Nephron (organoid): ENCODE measurements at regions not wholly inside any gene's neighbourhood (a gene's known extent, or its start where the extent isn't known, plus 50 kb on each side); places are given as distances from the start of the nearest gene placed in this dataset.

Experiments used
- H3K27ac Mint-ChIP-seq, 3 experiments: 2 replicates each; pipeline ENCODE4 v1.8.0; 2020; ENCODE audit warnings: mixed read lengths in 3 of 3, mild to moderate bottlenecking in 2 of 3, moderate library complexity in 1 of 3
- H3K27me3 Mint-ChIP-seq: 2 replicates; pipeline ENCODE4 v1.8.0; 2021; ENCODE audit warnings: low read depth, mild to moderate bottlenecking, moderate library complexity, mixed read lengths
- H3K36me3 Mint-ChIP-seq: 2 replicates; pipeline ENCODE4 v1.8.0; 2020; ENCODE audit warnings: low read depth, mixed read lengths
- H3K4me1 Mint-ChIP-seq: 2 replicates; pipeline ENCODE4 v1.8.0; 2020; ENCODE audit warnings: mixed read lengths
- H3K4me3 Mint-ChIP-seq, 3 experiments: 2 replicates each; pipeline ENCODE4 v1.8.0; 2020; ENCODE audit warnings: mild to moderate bottlenecking in 3 of 3, mixed read lengths in 3 of 3, moderate library complexity in 2 of 3
- H3K9me3 Mint-ChIP-seq: 2 replicates; pipeline ENCODE4 v1.8.0; 2020; ENCODE audit warnings: mixed read lengths
- CTCF ChIP-seq, 3 experiments: fragments of 200-600 bp; sonication (generic); IDR thresholded peaks; one replicate each; pipeline ENCODE4 v1.5.0; 2021; ENCODE audit warnings: antibody characterized with exemption in 3 of 3; ENCODE audit not compliant: unreplicated experiment in 3 of 3

- Mint-ChIP-seq H3K9me3 (no peaks in the 10 kb centered on the region), H3K27ac (peak overlapping the region; percentile 96 to 99 (median 99)), H3K36me3 (no peaks in the 10 kb centered on the region), H3K4me1 (peaks cover 47% of the 10 kb centered on the region), H3K27me3 (no peaks in the 10 kb centered on the region), H3K4me3 (peak overlapping the region; percentile 29 to 48 (median 32))
- no peak for TF ChIP-seq CTCF (IDR thresholded peaks at IDR 0.05; ENCODE audit: unreplicated experiment in 3 of 3)
These were observed 129.1 kb upstream of the SEMA6D start for GRCh38 chr15:47587940-47588802.

DNA sequence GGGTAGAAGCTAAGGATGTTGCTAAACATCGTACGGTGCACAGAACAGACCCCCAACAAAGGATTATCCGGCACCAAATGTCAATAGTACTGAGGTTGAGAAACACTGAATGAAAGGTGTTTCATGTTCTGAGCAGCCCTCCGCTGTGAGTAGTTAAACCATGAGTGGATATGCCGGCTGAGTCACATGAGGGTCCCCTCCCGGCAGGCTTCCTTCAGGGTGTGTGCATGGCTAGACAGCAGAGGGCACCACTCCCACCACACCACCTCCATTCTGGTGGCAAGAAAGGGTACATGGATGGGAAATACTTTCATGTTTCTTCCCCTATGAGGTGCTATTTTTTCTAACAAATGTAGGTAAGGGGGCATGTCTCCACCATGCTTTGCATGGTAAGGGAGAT, 128.3 kb upstream of the SEMA6D start:
- H3K4me1 Mint-ChIP-seq: peaks cover 40% of the 10 kb centered on the region
- H3K4me3 Mint-ChIP-seq: no peak overlapping the region

GRCh38 chr15:47598996-47599395, 118.3 kb upstream of the SEMA6D start:
- Mint-ChIP-seq H3K27ac (peak overlapping the region; percentile 22 to 80 (median 38)), H3K27me3 (no peaks in the 10 kb centered on the region), H3K4me3 (no peak overlapping the region), H3K36me3 (no peaks in the 10 kb centered on the region), H3K9me3 (peaks cover 12% of the 10 kb centered on the region), H3K4me1 (peaks cover 37% of the 10 kb centered on the region)
- TF ChIP-seq CTCF (IDR thresholded peaks at IDR 0.05; ENCODE audit: unreplicated experiment in 3 of 3): no peak

More for the DNA sequence above, 128.3 kb upstream of the SEMA6D start:
- Mint-ChIP-seq H3K27ac (peak overlapping the region; percentile 96 to 99 (median 99)), H3K27me3 (no peaks in the 10 kb centered on the region), H3K36me3 (no peaks in the 10 kb centered on the region), H3K9me3 (no peaks in the 10 kb centered on the region)
- TF ChIP-seq CTCF (IDR thresholded peaks at IDR 0.05; ENCODE audit: unreplicated experiment in 3 of 3): no peak

DNA sequence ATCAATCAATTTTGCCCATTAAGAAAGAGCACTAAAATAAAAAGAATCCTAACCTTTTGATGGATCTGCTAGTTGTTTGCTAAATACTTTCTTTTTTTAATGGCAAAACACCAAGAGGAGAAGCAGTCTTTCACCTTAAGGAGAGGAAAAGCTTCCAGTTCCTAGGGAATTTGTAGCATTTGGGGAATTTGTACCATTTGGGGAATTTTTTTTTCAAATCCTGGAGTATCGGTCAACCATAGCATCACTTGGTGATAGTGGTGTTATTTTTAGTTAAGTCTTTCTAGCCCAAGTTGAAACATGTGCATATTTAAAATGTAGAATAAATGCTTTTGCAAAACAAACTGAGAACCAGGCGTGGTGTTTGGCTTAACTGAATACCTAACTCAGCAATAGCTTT, 117.5 kb upstream of the SEMA6D start:
- H3K27me3 Mint-ChIP-seq: no peaks in the 10 kb centered on the region
- TF ChIP-seq CTCF (IDR thresholded peaks at IDR 0.05; ENCODE audit: unreplicated experiment in 3 of 3): no peak
- H3K27ac Mint-ChIP-seq: peak overlapping the region in 2 of 3 experiments; percentile 22 to 80
- no peak overlapping the region for H3K4me3 Mint-ChIP-seq
- H3K4me1 Mint-ChIP-seq: peaks cover 37% of the 10 kb centered on the region
- peaks cover 8% of the 10 kb centered on the region for H3K9me3 Mint-ChIP-seq
- H3K36me3 Mint-ChIP-seq: no peaks in the 10 kb centered on the region

GRCh38 chr15:47602121-47602520, 115.2 kb upstream of the SEMA6D start:
- no peaks in the 10 kb centered on the region for H3K27me3 Mint-ChIP-seq
- H3K27ac Mint-ChIP-seq: peak overlapping the region in 1 of 3 experiments; percentile 80
- H3K36me3 Mint-ChIP-seq: no peaks in the 10 kb centered on the region
- no peak for TF ChIP-seq CTCF (IDR thresholded peaks at IDR 0.05; ENCODE audit: unreplicated experiment in 3 of 3)
- H3K4me1 Mint-ChIP-seq: peaks cover 40% of the 10 kb centered on the region
- H3K9me3 Mint-ChIP-seq: peaks cover 6% of the 10 kb centered on the region
- no peak overlapping the region for H3K4me3 Mint-ChIP-seq

GRCh38 chr15:47603026-47603425, 114.3 kb upstream of the SEMA6D start:
- H3K9me3 Mint-ChIP-seq: peaks cover 4% of the 10 kb centered on the region
- no peak overlapping the region for H3K4me3 Mint-ChIP-seq
- H3K27me3 Mint-ChIP-seq: no peaks in the 10 kb centered on the region
- H3K36me3 Mint-ChIP-seq: no peaks in the 10 kb centered on the region
- no peak for TF ChIP-seq CTCF (IDR thresholded peaks at IDR 0.05; ENCODE audit: unreplicated experiment in 3 of 3)
- peaks cover 49% of the 10 kb centered on the region for H3K4me1 Mint-ChIP-seq
- H3K27ac Mint-ChIP-seq: peak overlapping the region in 2 of 3 experiments; percentile 60 to 80
